ENCODE measurements at regions not wholly inside any gene's neighbourhood (a gene's known extent, or its start where the extent isn't known, plus 50 kb on each side); places are given as distances from the start of the nearest gene placed in this dataset.

DNA sequence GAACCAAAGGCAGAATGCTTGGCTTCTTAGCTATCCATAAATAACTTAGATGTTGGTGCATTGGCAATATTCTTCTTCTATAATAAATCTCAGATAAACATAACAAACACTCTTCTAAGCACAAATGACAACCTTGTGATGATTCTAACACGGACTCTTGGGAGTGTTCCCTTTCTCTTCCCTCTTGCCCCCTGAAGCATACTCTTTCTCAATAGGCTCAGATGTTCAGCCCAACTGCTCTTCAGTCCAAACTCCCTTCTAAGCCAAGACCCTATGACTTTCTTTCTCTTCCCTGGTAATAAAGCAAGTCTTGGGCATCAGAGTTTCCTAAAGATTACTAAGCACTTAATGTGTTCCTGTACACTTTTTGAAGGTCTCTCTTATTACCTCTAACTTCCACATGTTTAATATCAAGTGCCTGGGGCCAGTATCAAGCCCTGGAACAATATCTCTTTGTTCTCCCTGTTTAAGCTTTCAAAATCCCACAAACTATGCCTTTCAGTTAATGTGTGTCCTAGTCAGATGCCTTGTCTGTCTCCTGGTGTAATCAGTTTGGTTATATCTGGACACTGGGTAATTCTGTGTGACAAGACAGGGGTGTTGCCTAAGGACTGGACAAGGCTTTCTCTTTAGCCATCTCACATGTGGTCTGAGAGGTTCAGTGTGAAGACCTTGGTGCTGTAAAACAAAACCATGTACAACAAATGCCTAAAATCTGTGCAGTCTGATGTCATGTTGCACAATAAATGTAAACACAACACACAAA lies 92.9 kb upstream of the IVNS1ABP start:
- Histone ChIP-seq H3K4me3 (no peak overlapping the region), H3K27me3 (replicated peaks; ENCODE audit: insufficient read depth) (no peaks in the 10 kb centered on the region), H3K4me1 (ENCODE audit: control insufficient read depth in 1 of 2, low read depth in 2 of 2) (no peaks in the 10 kb centered on the region), H3K9me3 (no peaks in the 10 kb centered on the region), H3K27ac (no peak overlapping the region), H3K36me3 (no peaks in the 10 kb centered on the region)
- TF ChIP-seq, protein P1, sequence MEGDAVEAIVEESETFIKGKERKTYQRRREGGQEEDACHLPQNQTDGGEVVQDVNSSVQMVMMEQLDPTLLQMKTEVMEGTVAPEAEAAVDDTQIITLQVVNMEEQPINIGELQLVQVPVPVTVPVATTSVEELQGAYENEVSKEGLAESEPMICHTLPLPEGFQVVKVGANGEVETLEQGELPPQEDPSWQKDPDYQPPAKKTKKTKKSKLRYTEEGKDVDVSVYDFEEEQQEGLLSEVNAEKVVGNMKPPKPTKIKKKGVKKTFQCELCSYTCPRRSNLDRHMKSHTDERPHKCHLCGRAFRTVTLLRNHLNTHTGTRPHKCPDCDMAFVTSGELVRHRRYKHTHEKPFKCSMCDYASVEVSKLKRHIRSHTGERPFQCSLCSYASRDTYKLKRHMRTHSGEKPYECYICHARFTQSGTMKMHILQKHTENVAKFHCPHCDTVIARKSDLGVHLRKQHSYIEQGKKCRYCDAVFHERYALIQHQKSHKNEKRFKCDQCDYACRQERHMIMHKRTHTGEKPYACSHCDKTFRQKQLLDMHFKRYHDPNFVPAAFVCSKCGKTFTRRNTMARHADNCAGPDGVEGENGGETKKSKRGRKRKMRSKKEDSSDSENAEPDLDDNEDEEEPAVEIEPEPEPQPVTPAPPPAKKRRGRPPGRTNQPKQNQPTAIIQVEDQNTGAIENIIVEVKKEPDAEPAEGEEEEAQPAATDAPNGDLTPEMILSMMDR (IDR thresholded peaks at IDR 0.05): no peak
- DNase-seq (ENCODE audit: low spot score): no peak
- no peak for ATAC-seq (ENCODE audit: insufficient number of reproducible peaks, low FRiP score, low read depth)

DNA sequence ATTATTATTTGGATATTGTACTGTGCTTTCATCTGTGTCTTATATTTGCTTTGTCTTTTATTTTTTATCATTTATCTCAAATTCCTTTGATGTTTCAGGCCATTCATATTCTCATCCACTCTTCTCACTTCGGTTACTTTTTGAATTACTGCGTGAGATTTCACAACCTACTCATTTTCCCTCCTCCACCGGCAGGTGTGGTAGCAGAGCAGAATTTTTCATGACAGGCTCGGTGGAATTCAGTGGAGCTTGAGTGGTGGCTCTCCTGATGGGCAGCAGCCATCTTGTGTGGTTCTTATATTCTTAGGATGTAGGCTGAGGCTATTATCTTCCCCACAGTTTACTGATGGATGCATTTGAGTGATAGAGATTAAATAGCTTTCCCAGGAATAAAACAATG lies 92.3 kb upstream of the IVNS1ABP start:
- Histone ChIP-seq H3K4me1 (ENCODE audit: control insufficient read depth in 1 of 2, low read depth in 2 of 2) (no peaks in the 10 kb centered on the region), H3K9me3 (no peaks in the 10 kb centered on the region), H3K36me3 (no peaks in the 10 kb centered on the region), H3K27me3 (replicated peaks; ENCODE audit: insufficient read depth) (no peaks in the 10 kb centered on the region), H3K27ac (no peak overlapping the region), H3K4me3 (no peak overlapping the region)
- TF ChIP-seq, protein P1 (IDR thresholded peaks at IDR 0.05): no peak
- no peak for DNase-seq (ENCODE audit: low spot score)
- ATAC-seq (ENCODE audit: insufficient number of reproducible peaks, low FRiP score, low read depth): no peak

DNA sequence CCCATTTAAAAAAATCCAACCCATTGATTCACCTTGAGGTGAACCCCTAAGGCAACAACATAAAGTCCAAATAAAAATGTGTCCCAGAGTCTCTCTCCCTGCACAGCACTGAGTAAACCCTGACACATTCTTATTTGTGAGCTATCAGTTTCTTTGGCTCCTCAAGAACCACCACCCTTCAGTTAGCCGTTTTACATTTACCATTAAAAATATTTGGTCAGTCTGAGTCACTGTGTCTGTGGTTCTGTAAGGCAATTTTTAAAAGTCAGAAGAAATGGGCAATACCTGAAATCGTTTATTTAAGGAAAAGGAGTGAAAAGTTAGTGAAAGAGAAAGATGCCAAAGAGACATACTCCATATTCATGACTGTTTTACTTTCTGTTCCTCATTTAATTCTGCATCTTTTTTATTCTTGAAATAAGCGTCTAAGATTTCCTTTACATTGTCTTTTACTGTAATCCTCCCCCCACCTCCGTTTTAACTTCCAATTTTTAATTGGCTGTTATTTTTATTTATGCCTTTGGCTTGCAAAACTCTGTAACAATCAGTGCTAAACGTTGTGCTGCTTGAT lies 91.7 kb upstream of the IVNS1ABP start:
- TF ChIP-seq, protein P1 (IDR thresholded peaks at IDR 0.05): no peak
- no peaks in the 10 kb centered on the region for H3K4me1 ChIP-seq (ENCODE audit: control insufficient read depth in 1 of 2, low read depth in 2 of 2)
- no peaks in the 10 kb centered on the region for H3K27me3 ChIP-seq (replicated peaks; ENCODE audit: insufficient read depth)
- H3K4me3 ChIP-seq: no peak overlapping the region
- H3K36me3 ChIP-seq: no peaks in the 10 kb centered on the region
- H3K27ac ChIP-seq: no peak overlapping the region
- ATAC-seq (ENCODE audit: insufficient number of reproducible peaks, low FRiP score, low read depth) (no peak), DNase-seq (ENCODE audit: low spot score) (no peak)
- no peaks in the 10 kb centered on the region for H3K9me3 ChIP-seq

DNA sequence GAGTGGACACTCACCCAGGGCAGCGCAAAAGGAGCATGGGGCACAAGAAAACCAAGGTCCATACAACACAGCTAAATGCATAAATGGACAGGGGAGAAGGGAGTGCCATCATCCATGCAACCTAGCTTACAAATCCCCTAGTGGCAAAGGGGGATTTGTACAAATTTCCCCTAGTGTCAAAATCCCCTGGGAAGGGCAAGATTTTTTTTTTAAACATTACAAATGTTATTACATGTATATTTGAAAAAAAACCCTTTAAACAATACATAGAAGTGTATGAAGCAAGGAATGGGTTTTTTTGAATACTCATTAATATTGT lies 89.6 kb upstream of the IVNS1ABP start:
- DNase-seq (ENCODE audit: low spot score): no peak
- Histone ChIP-seq H3K9me3 (no peaks in the 10 kb centered on the region), H3K4me3 (no peak overlapping the region), H3K4me1 (ENCODE audit: control insufficient read depth in 1 of 2, low read depth in 2 of 2) (no peaks in the 10 kb centered on the region), H3K27me3 (replicated peaks; ENCODE audit: insufficient read depth) (no peaks in the 10 kb centered on the region), H3K27ac (no peak overlapping the region), H3K36me3 (no peaks in the 10 kb centered on the region)
- TF ChIP-seq, protein P1 (IDR thresholded peaks at IDR 0.05): no peak
- ATAC-seq (ENCODE audit: insufficient number of reproducible peaks, low FRiP score, low read depth): no peak

DNA sequence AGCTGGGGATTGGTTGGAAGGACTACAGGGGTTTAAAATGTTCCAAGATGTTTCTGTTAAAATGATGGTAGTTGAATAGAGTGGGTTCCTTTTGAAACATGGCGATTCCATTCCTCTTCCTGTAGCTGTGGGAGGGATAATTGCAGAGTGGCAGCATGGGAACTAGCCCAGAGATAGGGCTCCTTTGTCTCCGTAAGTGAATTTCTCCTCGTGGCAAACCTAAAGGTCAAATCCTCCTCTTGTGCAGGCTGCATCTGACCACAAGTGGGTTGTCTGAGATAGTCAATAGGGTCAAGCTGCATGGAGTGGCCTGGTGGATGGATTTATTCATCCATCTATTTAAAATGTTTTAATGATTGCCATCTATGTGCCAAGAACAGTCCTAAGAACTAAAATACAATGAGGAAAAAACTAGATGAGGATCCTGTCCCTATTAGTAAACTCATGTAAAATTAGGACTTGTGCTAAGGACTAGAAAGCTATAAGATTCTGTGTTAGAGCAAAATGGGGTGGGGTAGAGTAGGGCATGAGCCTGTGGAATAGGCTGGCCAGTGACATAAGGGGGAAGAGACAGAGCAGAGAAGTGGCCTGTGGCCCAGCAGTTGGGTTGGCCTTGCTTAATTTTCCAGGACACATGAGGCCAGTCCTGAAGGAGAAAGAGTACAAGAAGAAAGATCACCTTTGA lies 89.1 kb upstream of the IVNS1ABP start:
- TF ChIP-seq, protein P1 (IDR thresholded peaks at IDR 0.05): no peak
- no peak overlapping the region for H3K4me3 ChIP-seq
- no peak overlapping the region for H3K27ac ChIP-seq
- no peaks in the 10 kb centered on the region for H3K9me3 ChIP-seq
- no peaks in the 10 kb centered on the region for H3K36me3 ChIP-seq
- H3K4me1 ChIP-seq (ENCODE audit: control insufficient read depth in 1 of 2, low read depth in 2 of 2): no peaks in the 10 kb centered on the region
- no peaks in the 10 kb centered on the region for H3K27me3 ChIP-seq (replicated peaks; ENCODE audit: insufficient read depth)
- ATAC-seq (ENCODE audit: insufficient number of reproducible peaks, low FRiP score, low read depth): no peak
- DNase-seq (ENCODE audit: low spot score): no peak

All from thoracic aorta (tissue), 2 donors.